ENCODE measurements at regions not wholly inside any gene's neighbourhood (a gene's known extent, or its start where the extent isn't known, plus 50 kb on each side); places are given as distances from the start of the nearest gene placed in this dataset.

GRCh38 chr6:23855497-23856116 is 270.4 kb upstream of the NRSN1 start:
- no peak for TF ChIP-seq CTCF (IDR thresholded peaks at IDR 0.05; ENCODE audit: partially characterized antibody, unreplicated experiment)
- Mint-ChIP-seq H3K4me3 (ENCODE audit: unreplicated experiment) (no peak overlapping the region), H3K27me3 (ENCODE audit: unreplicated experiment) (no peaks in the 10 kb centered on the region), H3K4me1 (ENCODE audit: low read depth, unreplicated experiment) (no peaks in the 10 kb centered on the region), H3K27ac (ENCODE audit: unreplicated experiment) (no peak overlapping the region), H3K36me3 (ENCODE audit: unreplicated experiment) (no peaks in the 10 kb centered on the region), H3K9me3 (ENCODE audit: unreplicated experiment) (no peaks in the 10 kb centered on the region)
- DNase-seq: no peak

- Mint-ChIP-seq H3K9me3 (ENCODE audit: unreplicated experiment) (no peaks in the 10 kb centered on the region), H3K4me1 (ENCODE audit: low read depth, unreplicated experiment) (peaks cover 6% of the 10 kb centered on the region), H3K27me3 (ENCODE audit: unreplicated experiment) (peaks cover 2% of the 10 kb centered on the region), H3K27ac (ENCODE audit: unreplicated experiment) (no peak overlapping the region), H3K4me3 (ENCODE audit: unreplicated experiment) (no peak overlapping the region), H3K36me3 (ENCODE audit: unreplicated experiment) (no peaks in the 10 kb centered on the region)
- no peak for DNase-seq
- TF ChIP-seq CTCF (IDR thresholded peaks at IDR 0.05; ENCODE audit: partially characterized antibody, unreplicated experiment): no peak
Observed at GRCh38 chr6:23870496-23870895, 255.5 kb upstream of the NRSN1 start.

DNA sequence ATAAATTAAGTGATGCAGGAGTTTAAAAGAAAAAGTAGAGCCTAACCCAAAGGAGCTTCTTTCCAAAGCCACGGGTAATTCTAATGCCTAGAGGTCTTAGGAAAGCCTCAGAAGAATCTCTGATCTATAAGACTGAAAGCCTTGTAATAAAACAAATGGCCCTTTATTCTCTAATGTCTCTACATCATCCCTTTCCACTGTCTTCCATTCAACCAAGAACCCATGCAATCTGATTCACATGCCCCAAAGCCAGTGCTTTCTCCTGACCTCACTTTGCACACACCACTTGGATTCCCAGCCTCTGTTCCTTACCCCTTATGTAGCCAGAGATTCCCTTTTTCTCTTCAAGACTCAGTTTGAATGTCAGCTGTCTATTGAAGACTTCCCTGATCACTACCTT is 252.9 kb upstream of the NRSN1 start:
- H3K36me3 Mint-ChIP-seq (ENCODE audit: unreplicated experiment): no peaks in the 10 kb centered on the region
- peaks cover 2% of the 10 kb centered on the region for H3K27me3 Mint-ChIP-seq (ENCODE audit: unreplicated experiment)
- TF ChIP-seq CTCF (IDR thresholded peaks at IDR 0.05; ENCODE audit: partially characterized antibody, unreplicated experiment): no peak
- H3K27ac Mint-ChIP-seq (ENCODE audit: unreplicated experiment): no peak overlapping the region
- peaks cover 6% of the 10 kb centered on the region for H3K4me1 Mint-ChIP-seq (ENCODE audit: low read depth, unreplicated experiment)
- DNase-seq: no peak
- no peaks in the 10 kb centered on the region for H3K9me3 Mint-ChIP-seq (ENCODE audit: unreplicated experiment)
- no peak overlapping the region for H3K4me3 Mint-ChIP-seq (ENCODE audit: unreplicated experiment)

GRCh38 chr6:23875006-23875405 is 251.0 kb upstream of the NRSN1 start:
- H3K27ac Mint-ChIP-seq (ENCODE audit: unreplicated experiment): no peak overlapping the region
- no peaks in the 10 kb centered on the region for H3K9me3 Mint-ChIP-seq (ENCODE audit: unreplicated experiment)
- no peaks in the 10 kb centered on the region for H3K36me3 Mint-ChIP-seq (ENCODE audit: unreplicated experiment)
- H3K27me3 Mint-ChIP-seq (ENCODE audit: unreplicated experiment): peaks cover 3% of the 10 kb centered on the region
- no peak for TF ChIP-seq CTCF (IDR thresholded peaks at IDR 0.05; ENCODE audit: partially characterized antibody, unreplicated experiment)
- no peak overlapping the region for H3K4me3 Mint-ChIP-seq (ENCODE audit: unreplicated experiment)
- H3K4me1 Mint-ChIP-seq (ENCODE audit: low read depth, unreplicated experiment): peaks cover 10% of the 10 kb centered on the region
- no peak for DNase-seq

DNA sequence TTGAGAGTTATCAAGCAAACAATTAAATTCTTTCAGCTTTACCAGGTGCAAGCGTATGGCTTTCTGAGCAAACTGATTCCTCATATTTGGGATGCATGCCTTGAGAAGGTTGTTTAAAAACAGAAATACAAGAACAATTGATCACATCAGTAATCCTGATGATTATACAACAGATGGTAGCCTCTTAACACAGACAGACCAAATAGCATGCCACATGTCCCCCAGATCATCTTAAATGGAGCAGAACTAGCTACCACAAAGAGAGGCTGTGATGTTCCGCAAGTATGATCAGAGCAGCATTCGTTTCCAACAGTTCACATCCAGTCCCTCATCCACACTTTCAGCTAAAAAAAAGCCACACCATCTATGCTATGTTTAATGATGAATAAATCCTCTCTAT is 246.2 kb upstream of the NRSN1 start:
- Mint-ChIP-seq H3K4me3 (ENCODE audit: unreplicated experiment) (peak overlapping the region; percentile 16), H3K9me3 (ENCODE audit: unreplicated experiment) (peaks cover 2% of the 10 kb centered on the region), H3K27me3 (ENCODE audit: unreplicated experiment) (peaks cover 3% of the 10 kb centered on the region), H3K27ac (ENCODE audit: unreplicated experiment) (peak overlapping the region; percentile 85), H3K36me3 (ENCODE audit: unreplicated experiment) (no peaks in the 10 kb centered on the region), H3K4me1 (ENCODE audit: low read depth, unreplicated experiment) (peaks cover 11% of the 10 kb centered on the region)
- DNase-seq: no peak
- TF ChIP-seq CTCF (IDR thresholded peaks at IDR 0.05; ENCODE audit: partially characterized antibody, unreplicated experiment): no peak
